OCI-LY7 (cell line): ENCODE measurements at regions not wholly inside any gene's neighbourhood (a gene's known extent, or its start where the extent isn't known, plus 50 kb on each side); places are given as distances from the start of the nearest gene placed in this dataset.

ENCODE experiments used
- BruUV-seq: library from RNA; stranded (reverse); fragments of 400-500 nt; replicated peaks from 2 replicates; lab custom pipeline; 2021; lab: Mats Ljungman, UMichigan
- CTCF ChIA-PET: fragments of 300-600 bp; sonication (Branson Sonifier 250); formaldehyde crosslinking; loops from one replicate; lab custom pipeline; 2022; ENCODE audit warnings: antibody characterized with exemption; ENCODE audit not compliant: unreplicated experiment; lab: Charles Lee
- POLR2A ChIA-PET: fragments of 300-600 bp; sonication (Branson Sonifier 250); formaldehyde crosslinking; loops from one replicate; lab custom pipeline; 2022; ENCODE audit warnings: antibody characterized with exemption; lab: Charles Lee
- DNase-seq: peaks from one replicate; pipeline ENCODE4 v3.0.0-alpha.2; 2015; ENCODE audit warnings: low spot score
- H2AFZ ChIP-seq: fragments of 200-600 bp; sonication (generic), shearing (Covaris generic); 2 replicates; pipeline ENCODE4 v1.6.1; 2014; ENCODE audit warnings: mild to moderate bottlenecking, antibody characterized with exemption, low read length, moderate library complexity
- H3K27ac ChIP-seq: fragments of 200-600 bp; sonication (generic); 2 replicates; pipeline ENCODE4 v1.5.1; 2014; ENCODE audit warnings: mixed run types, low read depth, mild to moderate bottlenecking, moderate library complexity, low read length, inconsistent platforms; ENCODE audit not compliant: poor library complexity, severe bottlenecking
- H3K36me3 ChIP-seq: fragments of 200-600 bp; sonication (generic); 2 replicates; pipeline ENCODE4 v1.6.1; 2014; ENCODE audit warnings: mild to moderate bottlenecking, antibody characterized with exemption, low read length, moderate library complexity, mixed read lengths; ENCODE audit not compliant: insufficient read depth
- H3K4me1 ChIP-seq: fragments of 200-600 bp; sonication (generic); 2 replicates; pipeline ENCODE4 v1.5.1; 2014; ENCODE audit warnings: mild to moderate bottlenecking, low read length; ENCODE audit not compliant: insufficient read depth, poor library complexity, severe bottlenecking
- H3K4me2 ChIP-seq: fragments of 200-600 bp; sonication (generic); 2 replicates; pipeline ENCODE4 v1.6.1; 2014; ENCODE audit warnings: mild to moderate bottlenecking, low read length
- H3K4me3 ChIP-seq: fragments of 200-600 bp; sonication (generic); 2 replicates; pipeline ENCODE4 v1.5.1; 2014; ENCODE audit warnings: mild to moderate bottlenecking, low read depth, low read length; ENCODE audit not compliant: poor library complexity, severe bottlenecking
- H3K79me2 ChIP-seq: fragments of 200-600 bp; sonication (generic); 2 replicates; pipeline ENCODE4 v1.6.1; 2016; ENCODE audit warnings: low read depth, mild to moderate bottlenecking, low read length, moderate library complexity, mixed read lengths; ENCODE audit not compliant: insufficient read depth
- H3K9me2 ChIP-seq: fragments of 200-600 bp; sonication (generic); 2 replicates; pipeline ENCODE4 v1.6.1; 2016; ENCODE audit warnings: mild to moderate bottlenecking, low read length, mixed read lengths; ENCODE audit not compliant: insufficient read depth
- H3K9me3 ChIP-seq: fragments of 200-600 bp; sonication (generic); 2 replicates; pipeline ENCODE4 v1.6.1; 2014; ENCODE audit warnings: mild to moderate bottlenecking, mixed run types, low read length, mixed read lengths
- H4K20me1 ChIP-seq: fragments of 200-600 bp; sonication (generic); 2 replicates; pipeline ENCODE4 v1.6.1; 2014; ENCODE audit warnings: mild to moderate bottlenecking, antibody characterized with exemption, low read length, moderate library complexity, mixed read lengths; ENCODE audit not compliant: insufficient read depth
- EZH2phosphoT487 ChIP-seq: fragments of 200-600 bp; sonication (generic); IDR thresholded peaks from 2 replicates; pipeline ENCODE4 v1.6.1; 2018; ENCODE audit warnings: low read depth, borderline replicate concordance, mild to moderate bottlenecking, mixed run types, antibody characterized with exemption, low read length, moderate library complexity, mixed read lengths
- intact Hi-C: fragments of 100-400 bp; cut with micrococcal nuclease; formaldehyde crosslinking; loops from one replicate; pipeline ENCODE4 v1.10.0; 2022; ENCODE audit not compliant: unreplicated experiment
- TF ChIP-seq, protein P1 (sequence below): fragments of 200-600 bp; sonication (generic); conservative IDR thresholded peaks from 2 replicates; pipeline ENCODE4 v1.5.1; 2014; ENCODE audit warnings: mild to moderate bottlenecking, antibody characterized with exemption, low read length, moderate library complexity, mixed read lengths

GRCh38 chr10:70981936-70982335 lies 93.6 kb upstream of the PCBD1 start:
- H3K4me3 ChIP-seq = no peak overlapping the region
- ChIA-PET CTCF (no interaction called here), POLR2A (no interaction called here)

DNA sequence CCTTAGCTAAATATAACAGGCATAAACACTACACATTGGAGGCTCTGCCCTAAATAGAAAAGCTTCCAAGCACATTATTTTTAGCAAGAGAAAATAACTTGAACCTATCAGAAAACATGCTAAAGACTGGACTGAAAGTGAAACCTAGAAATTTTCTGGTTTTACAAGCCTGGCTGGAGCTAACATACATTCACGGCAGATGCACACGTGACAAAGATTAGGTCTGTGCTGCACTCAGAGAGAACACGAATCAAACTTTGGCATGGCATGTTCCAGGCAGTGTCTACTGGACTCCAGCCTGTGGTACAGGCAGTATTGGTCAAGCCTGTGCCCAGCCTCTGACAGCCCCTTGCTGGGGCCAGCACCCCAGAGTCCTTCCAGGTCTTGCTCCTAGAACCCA lies 94.1 kb upstream of the PCBD1 start:
- no peak overlapping the region for H3K4me2 ChIP-seq
- H3K36me3 ChIP-seq = no peaks in the 10 kb centered on the region
- no peaks in the 10 kb centered on the region for H3K4me1 ChIP-seq
- BruUV-seq = no TSS peak
- no peaks in the 10 kb centered on the region for H3K9me3 ChIP-seq
- intact Hi-C loops = no loop called here
- ChIA-PET POLR2A (no interaction called here), CTCF (no interaction called here)
- H2AFZ ChIP-seq = no peak overlapping the region
- TF ChIP-seq EZH2phosphoT487 = no peak
- TF ChIP-seq, protein P1, sequence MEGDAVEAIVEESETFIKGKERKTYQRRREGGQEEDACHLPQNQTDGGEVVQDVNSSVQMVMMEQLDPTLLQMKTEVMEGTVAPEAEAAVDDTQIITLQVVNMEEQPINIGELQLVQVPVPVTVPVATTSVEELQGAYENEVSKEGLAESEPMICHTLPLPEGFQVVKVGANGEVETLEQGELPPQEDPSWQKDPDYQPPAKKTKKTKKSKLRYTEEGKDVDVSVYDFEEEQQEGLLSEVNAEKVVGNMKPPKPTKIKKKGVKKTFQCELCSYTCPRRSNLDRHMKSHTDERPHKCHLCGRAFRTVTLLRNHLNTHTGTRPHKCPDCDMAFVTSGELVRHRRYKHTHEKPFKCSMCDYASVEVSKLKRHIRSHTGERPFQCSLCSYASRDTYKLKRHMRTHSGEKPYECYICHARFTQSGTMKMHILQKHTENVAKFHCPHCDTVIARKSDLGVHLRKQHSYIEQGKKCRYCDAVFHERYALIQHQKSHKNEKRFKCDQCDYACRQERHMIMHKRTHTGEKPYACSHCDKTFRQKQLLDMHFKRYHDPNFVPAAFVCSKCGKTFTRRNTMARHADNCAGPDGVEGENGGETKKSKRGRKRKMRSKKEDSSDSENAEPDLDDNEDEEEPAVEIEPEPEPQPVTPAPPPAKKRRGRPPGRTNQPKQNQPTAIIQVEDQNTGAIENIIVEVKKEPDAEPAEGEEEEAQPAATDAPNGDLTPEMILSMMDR = no peak
- H3K27ac ChIP-seq = no peak overlapping the region
- H4K20me1 ChIP-seq = no peaks in the 10 kb centered on the region
- H3K79me2 ChIP-seq = no peaks in the 10 kb centered on the region
- H3K9me2 ChIP-seq = no peaks in the 10 kb centered on the region
- no peak overlapping the region for H3K4me3 ChIP-seq
- no peak for DNase-seq

More at GRCh38 chr10:70981936-70982335, 93.6 kb upstream of the PCBD1 start:
- no peaks in the 10 kb centered on the region for H3K4me1 ChIP-seq
- H3K9me3 ChIP-seq = no peaks in the 10 kb centered on the region
- TF ChIP-seq EZH2phosphoT487 = no peak
- TF ChIP-seq, protein P1 = no peak
- intact Hi-C loops = no loop called here
- no peak overlapping the region for H3K27ac ChIP-seq
- no TSS peak for BruUV-seq
- H2AFZ ChIP-seq = no peak overlapping the region
- H3K36me3 ChIP-seq = no peaks in the 10 kb centered on the region
- no peaks in the 10 kb centered on the region for H4K20me1 ChIP-seq
- H3K79me2 ChIP-seq = no peaks in the 10 kb centered on the region
- H3K9me2 ChIP-seq = no peaks in the 10 kb centered on the region
- DNase-seq = no peak
- no peak overlapping the region for H3K4me2 ChIP-seq

GRCh38 chr10:70984986-70985722 lies 96.8 kb upstream of the PCBD1 start:
- intact Hi-C loops = no loop called here

More at GRCh38 chr10:70984986-70985722, 96.8 kb upstream of the PCBD1 start:
- no peaks in the 10 kb centered on the region for H3K4me1 ChIP-seq
- ChIA-PET POLR2A (no interaction called here), CTCF (no interaction called here)
- H2AFZ ChIP-seq = no peak overlapping the region
- H3K36me3 ChIP-seq = no peaks in the 10 kb centered on the region
- no peaks in the 10 kb centered on the region for H3K79me2 ChIP-seq
- BruUV-seq = no TSS peak
- no peak overlapping the region for H3K4me2 ChIP-seq
- no peak for DNase-seq
- H3K9me3 ChIP-seq = no peaks in the 10 kb centered on the region
- no peak overlapping the region for H3K27ac ChIP-seq
- no peaks in the 10 kb centered on the region for H3K9me2 ChIP-seq
- H3K4me3 ChIP-seq = no peak overlapping the region
- H4K20me1 ChIP-seq = no peaks in the 10 kb centered on the region
- TF ChIP-seq, protein P1 = no peak
- TF ChIP-seq EZH2phosphoT487 = no peak
